Mesenteric fat pad (tissue), 1 donor: ENCODE measurements at regions not wholly inside any gene's neighbourhood (a gene's known extent, or its start where the extent isn't known, plus 50 kb on each side); places are given as distances from the start of the nearest gene placed in this dataset.

Experiments used
- DNase-seq: peaks from one replicate; pipeline ENCODE4 v3.0.0-alpha.2; 2020; ENCODE audit warnings: low spot score
- donor health status: DM: yes; HTN: yes; CAD: no.

- peak; percentile 86 for DNase-seq
These were observed 152.4 kb downstream of the TOMM20 start for GRCh38 chr1:234975941-234976860.

- peak; percentile 35 for DNase-seq
These were observed 153.3 kb downstream of the TOMM20 start for GRCh38 chr1:234975122-234975940.

- DNase-seq = peak; percentile 39
These were observed 155.0 kb downstream of the TOMM20 start for GRCh38 chr1:234973426-234974250.

GRCh38 chr1:234972411-234973191 lies 156.0 kb downstream of the TOMM20 start:
- DNase-seq = peak; percentile 73

- DNase-seq = no peak
These were observed 156.9 kb downstream of the TOMM20 start for GRCh38 chr1:234971586-234972297.

GRCh38 chr1:234970731-234971476 lies 157.7 kb downstream of the TOMM20 start:
- DNase-seq = peak; percentile 89

- DNase-seq = no peak
These were observed 158.3 kb downstream of the TOMM20 start for GRCh38 chr1:234970401-234970730.

GRCh38 chr1:234969581-234970400 lies 158.8 kb downstream of the TOMM20 start:
- DNase-seq = peak; percentile 91

GRCh38 chr1:234969011-234969441 lies 159.6 kb downstream of the TOMM20 start:
- DNase-seq = no peak

GRCh38 chr1:234968451-234968850 lies 160.2 kb downstream of the TOMM20 start:
- no peak for DNase-seq

- DNase-seq = peak; percentile 39
These were observed 161.5 kb downstream of the TOMM20 start for GRCh38 chr1:234967121-234967520.

- DNase-seq = peak; percentile 26
These were observed 163.5 kb downstream of the TOMM20 start for GRCh38 chr1:234965111-234965510.

- peak; percentile 83 for DNase-seq
These were observed 164.5 kb downstream of the TOMM20 start for GRCh38 chr1:234963904-234964702.

GRCh38 chr1:234963180-234963903 lies 165.3 kb downstream of the TOMM20 start:
- peak; percentile 91 for DNase-seq

- DNase-seq = peak; percentile 39
These were observed 166.2 kb downstream of the TOMM20 start for GRCh38 chr1:234962340-234962989.
